CD4-positive, alpha-beta T cell (primary cell): ENCODE measurements at regions not wholly inside any gene's neighbourhood (a gene's known extent, or its start where the extent isn't known, plus 50 kb on each side); places are given as distances from the start of the nearest gene placed in this dataset.

Experiments used
- ATAC-seq: fragments of 200-7000 bp; cut with Tn5 transposase; one replicate; pipeline ENCODE4 v1.10.0; 2022; ENCODE audit warnings: mild to moderate bottlenecking; ENCODE audit not compliant: poor library complexity
- CTCF ChIA-PET: fragments of 350-600 bp; sonication (Branson Sonifier 250); formaldehyde crosslinking; loops from one replicate; lab custom pipeline; 2021; ENCODE audit warnings: antibody characterized with exemption, inconsistent platforms; lab: Charles Lee
- POLR2A ChIA-PET: fragments of 350-600 bp; sonication (Branson Sonifier 250); formaldehyde crosslinking; loops from one replicate; lab custom pipeline; 2021; ENCODE audit warnings: antibody characterized with exemption, inconsistent platforms; lab: Charles Lee
- DNase-seq, 14 experiments: peaks; one replicate each; pipeline ENCODE4 v3.0.0-alpha.2; 2013 to 2020; ENCODE audit warnings: mixed read lengths in 2 of 14
- H3K27ac ChIP-seq, 2 donors: one replicate each; pipeline versions ENCODE4 v1.5.1 to v1.7.0; 2013; ENCODE audit warnings: low read length in 2 of 2, low read depth in 1 of 2, mild to moderate bottlenecking in 1 of 2
- H3K27me3 ChIP-seq, 2 experiments: 1 replicate in 1 of 2; 2 replicates in 1 of 2; pipeline versions ENCODE4 v1.6.1 to v1.7.0; 2013; ENCODE audit warnings: low read length in 2 of 2, control low read depth in 1 of 2, mild to moderate bottlenecking in 1 of 2, moderate library complexity in 1 of 2; ENCODE audit not compliant: insufficient read depth in 2 of 2, control insufficient read depth in 1 of 2
- H3K36me3 ChIP-seq: one replicate; pipeline ENCODE4 v1.6.1; 2013; ENCODE audit warnings: low read length, control low read depth; ENCODE audit not compliant: insufficient read depth
- H3K4me1 ChIP-seq: one replicate; pipeline ENCODE4 v1.6.1; 2013; ENCODE audit warnings: low read length, control low read depth; ENCODE audit not compliant: insufficient read depth
- H3K4me3 ChIP-seq: one replicate; pipeline ENCODE4 v1.5.1; 2013; ENCODE audit warnings: mild to moderate bottlenecking, low read length, moderate library complexity
- H3K9me3 ChIP-seq, 2 experiments: 1 replicate in 1 of 2; 2 replicates in 1 of 2; pipeline versions ENCODE4 v1.6.1 to v1.7.0; 2013; ENCODE audit warnings: low read length in 2 of 2, mild to moderate bottlenecking in 2 of 2, control low read depth in 1 of 2, moderate library complexity in 1 of 2; ENCODE audit not compliant: control insufficient read depth in 1 of 2, insufficient read depth in 1 of 2
- H3K27ac Mint-ChIP-seq: one replicate; pipeline ENCODE4 v1.8.0; 2020; ENCODE audit warnings: mixed read lengths
- H3K27me3 Mint-ChIP-seq: one replicate; pipeline ENCODE4 v1.8.0; 2021; ENCODE audit warnings: mixed read lengths
- H3K36me3 Mint-ChIP-seq: one replicate; pipeline ENCODE4 v1.8.0; 2021; ENCODE audit warnings: low read depth, mixed read lengths
- H3K4me1 Mint-ChIP-seq: one replicate; pipeline ENCODE4 v1.8.0; 2021; ENCODE audit warnings: low read depth, mixed read lengths
- H3K4me3 Mint-ChIP-seq: one replicate; pipeline ENCODE4 v1.8.0; 2020; ENCODE audit warnings: mild to moderate bottlenecking, mixed read lengths
- H3K9me3 Mint-ChIP-seq: one replicate; pipeline ENCODE4 v1.8.0; 2020; ENCODE audit warnings: mixed read lengths
- intact Hi-C, 2 experiments: fragments of 100-400 bp; cut with DNase I in 1 of 2; cut with micrococcal nuclease in 1 of 2; formaldehyde crosslinking; loops; one replicate each; pipeline versions ENCODE4 v1.15.1 to v1.9.0; 2023 to 2025; cut with DNase I, micrococcal nuclease
- TF ChIP-seq, protein P1 (sequence below): fragments of 200-600 bp; IDR thresholded peaks from one replicate; pipeline ENCODE4 v1.8.0; 2022; ENCODE audit warnings: antibody characterized with exemption, mild to moderate bottlenecking

DNA sequence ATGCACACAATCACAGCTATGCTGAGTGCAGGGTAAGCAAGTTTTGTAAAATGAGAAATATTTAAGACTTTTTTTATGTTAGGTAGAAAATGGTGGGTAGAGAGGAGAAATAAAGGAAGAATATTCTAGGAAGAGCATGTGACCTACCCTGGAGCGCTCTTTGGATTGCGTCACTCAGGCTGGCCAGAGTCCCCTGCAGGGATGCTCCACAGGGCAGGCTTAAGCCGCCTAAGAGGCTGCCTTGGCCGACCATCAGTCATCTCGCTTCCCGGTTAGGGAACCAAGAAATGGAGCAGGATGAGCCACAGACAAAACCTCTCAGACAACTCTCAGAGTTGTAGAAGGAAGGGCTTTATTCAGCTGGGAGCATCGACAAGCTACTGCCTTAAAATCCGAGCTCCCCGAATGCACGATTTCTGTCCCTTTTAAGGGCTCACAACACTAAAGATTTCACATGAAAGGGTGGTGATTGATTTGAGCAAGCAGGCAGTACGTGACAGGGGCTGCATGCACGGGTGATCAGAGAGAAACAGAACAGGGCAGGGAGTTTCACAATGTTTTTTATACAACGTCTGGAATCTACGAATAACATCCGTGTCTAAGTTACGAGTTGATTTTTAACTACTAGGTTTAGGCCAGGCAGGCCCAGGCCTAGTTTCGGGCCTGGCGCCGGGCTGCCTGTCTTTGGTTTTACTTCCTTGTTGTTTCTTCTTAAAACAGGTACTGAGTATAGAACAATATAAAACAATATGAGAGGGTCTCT, 1072.0 kb downstream of the CBLN2 start:
- peaks cover 0 to 3% of the 10 kb centered on the region in 2 experiments for H3K9me3 ChIP-seq
- ATAC-seq (no peak), DNase-seq (no peak)
- peaks cover 2% of the 10 kb centered on the region for H3K9me3 Mint-ChIP-seq
- no peak overlapping the region for H3K27ac Mint-ChIP-seq
- no peaks in the 10 kb centered on the region for H3K4me1 Mint-ChIP-seq
- no peaks in the 10 kb centered on the region for H3K27me3 Mint-ChIP-seq
- H3K27ac ChIP-seq: no peak overlapping the region
- H3K4me3 ChIP-seq: no peak overlapping the region
- ChIA-PET POLR2A (no interaction called here), CTCF (no interaction called here)
- no peaks in the 10 kb centered on the region for H3K36me3 Mint-ChIP-seq
- no peak overlapping the region for H3K4me3 Mint-ChIP-seq
- H3K27me3 ChIP-seq: no peaks in the 10 kb centered on the region
- H3K4me1 ChIP-seq: no peaks in the 10 kb centered on the region
- TF ChIP-seq, protein P1, sequence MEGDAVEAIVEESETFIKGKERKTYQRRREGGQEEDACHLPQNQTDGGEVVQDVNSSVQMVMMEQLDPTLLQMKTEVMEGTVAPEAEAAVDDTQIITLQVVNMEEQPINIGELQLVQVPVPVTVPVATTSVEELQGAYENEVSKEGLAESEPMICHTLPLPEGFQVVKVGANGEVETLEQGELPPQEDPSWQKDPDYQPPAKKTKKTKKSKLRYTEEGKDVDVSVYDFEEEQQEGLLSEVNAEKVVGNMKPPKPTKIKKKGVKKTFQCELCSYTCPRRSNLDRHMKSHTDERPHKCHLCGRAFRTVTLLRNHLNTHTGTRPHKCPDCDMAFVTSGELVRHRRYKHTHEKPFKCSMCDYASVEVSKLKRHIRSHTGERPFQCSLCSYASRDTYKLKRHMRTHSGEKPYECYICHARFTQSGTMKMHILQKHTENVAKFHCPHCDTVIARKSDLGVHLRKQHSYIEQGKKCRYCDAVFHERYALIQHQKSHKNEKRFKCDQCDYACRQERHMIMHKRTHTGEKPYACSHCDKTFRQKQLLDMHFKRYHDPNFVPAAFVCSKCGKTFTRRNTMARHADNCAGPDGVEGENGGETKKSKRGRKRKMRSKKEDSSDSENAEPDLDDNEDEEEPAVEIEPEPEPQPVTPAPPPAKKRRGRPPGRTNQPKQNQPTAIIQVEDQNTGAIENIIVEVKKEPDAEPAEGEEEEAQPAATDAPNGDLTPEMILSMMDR: no peak
- H3K36me3 ChIP-seq: no peaks in the 10 kb centered on the region
- intact Hi-C loops: no loop called here

DNA sequence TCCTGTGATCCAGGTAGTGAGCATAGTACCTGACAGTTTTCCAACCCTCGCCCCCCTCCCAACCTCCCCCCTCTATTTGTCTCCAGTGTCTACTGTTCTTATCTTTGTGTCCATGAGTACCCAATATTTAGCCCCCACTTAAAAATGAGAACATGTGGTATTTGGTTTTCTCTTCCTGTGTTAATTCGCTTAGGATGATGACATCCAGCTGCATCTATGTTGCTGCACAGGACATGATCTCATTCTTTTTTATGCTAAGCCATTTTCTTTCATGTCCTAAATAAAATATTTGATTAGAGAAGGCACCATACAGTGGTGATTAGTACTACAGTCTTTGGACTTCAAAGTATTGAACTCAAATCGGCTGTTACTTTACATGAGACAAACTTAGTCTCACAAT, 1087.9 kb downstream of the CBLN2 start:
- H3K27ac ChIP-seq: no peak overlapping the region
- no peak for ATAC-seq
- TF ChIP-seq, protein P1: no peak
- no peak for DNase-seq
- no peak overlapping the region for H3K27ac Mint-ChIP-seq
- H3K4me3 Mint-ChIP-seq: no peak overlapping the region
- peaks cover 0 to 5% of the 10 kb centered on the region in 2 experiments for H3K9me3 ChIP-seq
- intact Hi-C loops: no loop called here
- POLR2A ChIA-PET: no interaction called here
- no peaks in the 10 kb centered on the region for H3K27me3 Mint-ChIP-seq
- no peaks in the 10 kb centered on the region for H3K4me1 Mint-ChIP-seq
- no peaks in the 10 kb centered on the region for H3K27me3 ChIP-seq
- H3K4me1 ChIP-seq: no peaks in the 10 kb centered on the region
- CTCF ChIA-PET: no interaction called here
- no peaks in the 10 kb centered on the region for H3K36me3 Mint-ChIP-seq
- H3K4me3 ChIP-seq: no peak overlapping the region
- no peaks in the 10 kb centered on the region for H3K9me3 Mint-ChIP-seq
- no peaks in the 10 kb centered on the region for H3K36me3 ChIP-seq

- TF ChIP-seq, protein P1: no peak
- DNase-seq: no peak
- no peak overlapping the region for H3K4me3 ChIP-seq
- POLR2A ChIA-PET: no interaction called here
- H3K9me3 ChIP-seq: no peaks in the 10 kb centered on the region
- CTCF ChIA-PET: no interaction called here
- no peaks in the 10 kb centered on the region for H3K27me3 Mint-ChIP-seq
- H3K4me1 ChIP-seq: no peaks in the 10 kb centered on the region
- H3K36me3 Mint-ChIP-seq: no peaks in the 10 kb centered on the region
- intact Hi-C loops: no loop called here
- H3K27ac Mint-ChIP-seq: no peak overlapping the region
- H3K36me3 ChIP-seq: no peaks in the 10 kb centered on the region
- H3K27ac ChIP-seq: no peak overlapping the region
- H3K4me3 Mint-ChIP-seq: no peak overlapping the region
- H3K27me3 ChIP-seq: no peaks in the 10 kb centered on the region
- H3K4me1 Mint-ChIP-seq: no peaks in the 10 kb centered on the region
- ATAC-seq: no peak
- no peaks in the 10 kb centered on the region for H3K9me3 Mint-ChIP-seq
These were observed 1093.9 kb downstream of the CBLN2 start for GRCh38 chr18:71450257-71450656.
